NCI-H748 (cell line): ENCODE measurements at regions not wholly inside any gene's neighbourhood (a gene's known extent, or its start where the extent isn't known, plus 50 kb on each side); places are given as distances from the start of the nearest gene placed in this dataset.

Experiments used
- DNase-seq: peaks from one replicate; lab custom pipeline; 2025; ENCODE audit not compliant: unreplicated experiment; lab: John Stamatoyannopoulos, UW

DNA sequence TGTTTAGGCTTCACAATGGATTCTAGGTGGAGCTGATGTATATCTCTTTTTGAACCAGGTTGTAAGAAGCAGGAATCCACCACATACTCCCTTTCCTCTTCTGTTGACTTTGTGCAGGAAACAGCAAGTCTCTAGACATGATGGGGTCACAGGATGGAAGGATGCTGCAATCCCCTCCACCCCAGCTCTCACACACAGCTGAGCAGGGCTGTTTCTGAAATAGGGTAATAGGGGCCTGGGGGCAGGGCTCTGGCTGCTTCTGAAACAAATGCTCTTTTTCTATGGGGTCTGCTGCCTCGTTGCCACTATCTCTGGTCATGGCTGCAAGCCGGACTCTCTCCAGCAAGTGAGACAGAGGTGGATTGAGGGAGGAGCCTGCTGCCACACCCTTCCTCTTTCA lies 148.9 kb downstream of the SOX11 start:
- DNase-seq, result no peak

DNA sequence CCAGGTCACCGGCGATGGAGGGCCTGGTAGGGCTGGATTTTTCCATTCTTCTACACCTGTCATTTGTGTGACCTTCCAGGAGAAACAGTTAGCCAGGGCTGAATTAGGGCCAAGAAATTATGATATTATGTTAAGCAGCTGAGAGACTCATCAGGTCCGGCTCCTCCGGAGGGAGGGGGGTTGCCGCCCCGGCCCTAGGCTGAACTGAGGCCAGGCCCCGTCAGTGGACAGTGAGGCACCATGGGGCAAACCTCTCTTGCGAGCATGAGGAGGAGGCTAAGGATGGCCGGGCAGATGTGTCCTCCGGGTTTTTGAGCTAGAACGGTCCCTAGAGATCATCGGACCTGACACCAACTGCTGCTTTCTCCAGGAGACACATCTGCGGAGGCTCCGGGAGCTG lies 150.1 kb downstream of the SOX11 start:
- no peak for DNase-seq

DNA sequence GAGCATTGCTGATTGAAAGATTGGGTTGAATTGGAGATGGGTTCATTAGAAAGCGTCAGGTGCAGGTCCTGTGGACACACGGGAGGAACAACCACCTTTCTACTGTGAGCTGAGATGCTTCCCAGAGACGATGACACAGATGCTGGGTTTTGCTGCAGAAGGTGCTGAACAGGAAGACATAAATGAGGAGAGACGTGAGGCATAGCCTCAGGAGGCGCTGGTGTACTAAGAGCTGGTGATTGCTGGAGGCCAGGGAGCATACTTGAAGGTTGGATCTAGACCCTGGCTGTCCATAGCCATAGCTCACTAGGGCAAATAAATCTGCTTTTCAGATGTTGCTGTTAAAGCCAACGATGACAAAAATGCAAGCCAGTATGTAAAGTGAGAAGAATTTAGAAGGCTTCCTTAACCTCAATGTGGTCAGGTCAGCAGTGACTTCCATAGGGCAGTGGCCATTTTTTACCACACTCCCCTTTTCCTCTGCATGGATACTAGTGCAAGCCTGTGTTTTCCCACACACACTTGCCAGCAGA lies 153.7 kb downstream of the SOX11 start:
- DNase-seq, result peak; percentile 10

- DNase-seq, result no peak
Measured at GRCh38 chr2:5846881-5847280, 154.7 kb downstream of the SOX11 start.

DNA sequence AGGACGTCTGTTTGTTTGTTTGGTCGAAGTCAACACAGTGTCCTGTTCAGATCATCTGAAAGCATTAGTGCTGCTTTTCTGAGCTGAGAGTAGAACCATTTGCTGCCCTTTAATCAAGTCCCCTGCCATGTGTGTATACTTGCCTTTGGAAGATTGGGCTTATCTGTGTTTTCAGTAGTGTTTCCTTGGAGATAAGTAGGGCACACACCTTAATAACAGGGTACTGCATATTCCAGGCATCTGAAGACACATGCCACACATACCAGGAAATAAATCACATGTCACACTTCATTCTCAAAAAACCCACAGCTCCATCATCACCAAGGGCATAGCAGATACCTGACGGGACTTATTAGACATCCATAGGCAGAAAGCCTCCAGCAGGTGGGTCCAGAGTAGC lies 157.4 kb downstream of the SOX11 start:
- DNase-seq, result no peak

GRCh38 chr2:5851410-5851809 lies 159.2 kb downstream of the SOX11 start:
- no peak for DNase-seq

DNA sequence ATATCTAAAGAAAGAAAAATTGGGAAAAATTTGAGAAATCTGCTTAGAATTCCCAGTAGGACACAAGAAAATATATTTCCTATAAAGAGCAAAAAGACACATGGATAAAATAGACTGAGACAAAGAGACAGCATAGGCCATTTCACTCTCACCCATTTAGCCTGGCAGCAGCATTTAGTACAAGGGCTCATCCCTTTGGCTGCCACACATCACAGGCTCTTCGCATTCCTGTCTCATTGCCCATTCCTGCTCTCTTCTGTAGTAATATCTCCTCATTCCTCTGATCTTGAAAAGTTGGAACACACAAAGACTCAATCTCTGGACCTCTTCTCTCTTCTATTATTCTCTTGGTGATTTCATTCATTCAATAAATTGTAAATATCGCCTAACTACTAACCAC lies 162.6 kb downstream of the SOX11 start:
- no peak for DNase-seq

- DNase-seq, result no peak
Measured at GRCh38 chr2:5867056-5867455, 174.9 kb downstream of the SOX11 start.

DNA sequence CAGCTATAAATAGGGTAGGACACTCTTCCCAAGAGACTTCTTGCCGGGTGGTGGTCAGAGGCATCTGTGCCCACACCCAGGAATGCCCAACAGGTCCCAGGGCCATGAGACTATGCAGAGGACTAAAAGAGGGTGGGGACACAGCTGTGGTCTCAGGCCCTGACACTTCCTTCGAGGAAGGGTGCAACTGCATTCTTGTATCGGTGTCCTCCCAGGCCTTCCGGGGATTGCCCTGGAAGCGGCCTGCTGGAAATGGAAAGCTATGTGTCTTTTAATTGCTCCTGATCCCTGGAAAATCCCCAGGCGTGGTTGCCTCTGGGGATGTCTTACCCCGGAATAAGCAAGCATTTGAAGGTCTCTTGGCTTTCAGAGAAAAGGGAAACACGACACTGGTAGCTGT lies 176.7 kb downstream of the SOX11 start:
- DNase-seq, result no peak

- DNase-seq, result no peak
Measured at GRCh38 chr2:5869936-5870335, 177.8 kb downstream of the SOX11 start.

DNA sequence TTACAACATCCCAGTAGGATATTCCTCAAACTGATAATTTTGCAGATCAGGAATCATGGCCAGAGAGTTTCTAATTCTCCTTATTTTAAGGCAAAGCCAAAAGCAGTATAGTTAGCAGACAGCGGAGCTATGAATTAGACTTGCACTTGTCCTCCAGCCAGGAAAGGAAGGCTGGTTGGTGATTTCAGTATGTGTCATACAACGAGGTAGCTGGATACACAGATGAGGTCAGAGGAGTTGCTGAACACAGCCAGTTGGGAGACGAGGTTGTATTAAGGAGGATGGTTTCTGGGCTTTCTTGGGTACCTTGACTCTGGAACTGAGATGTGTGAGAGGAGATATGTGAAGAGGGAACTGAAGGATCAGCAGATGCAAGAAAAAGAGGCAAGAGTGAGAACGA lies 185.2 kb downstream of the SOX11 start:
- DNase-seq, result no peak

- DNase-seq, result no peak
Measured at GRCh38 chr2:5885451-5886173, 193.4 kb downstream of the SOX11 start.

DNA sequence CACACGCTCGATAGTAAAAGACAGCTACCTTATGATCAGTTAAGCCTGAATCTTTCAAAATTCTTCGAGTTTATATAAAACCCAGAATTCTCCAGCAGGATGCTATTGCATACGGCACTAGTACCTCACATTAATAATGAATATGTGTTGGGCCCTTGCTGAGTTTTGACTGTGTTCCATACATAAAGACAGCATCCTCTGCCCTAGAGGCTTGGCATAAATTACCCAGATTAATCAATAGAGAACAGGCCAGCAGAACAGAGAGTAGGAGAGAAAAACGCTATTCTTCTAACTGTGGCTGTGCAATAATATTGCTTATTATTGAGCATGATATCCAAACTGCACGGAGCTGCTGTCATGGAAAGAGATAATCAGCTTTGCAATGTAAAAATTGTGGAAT lies 194.3 kb downstream of the SOX11 start:
- no peak for DNase-seq

DNA sequence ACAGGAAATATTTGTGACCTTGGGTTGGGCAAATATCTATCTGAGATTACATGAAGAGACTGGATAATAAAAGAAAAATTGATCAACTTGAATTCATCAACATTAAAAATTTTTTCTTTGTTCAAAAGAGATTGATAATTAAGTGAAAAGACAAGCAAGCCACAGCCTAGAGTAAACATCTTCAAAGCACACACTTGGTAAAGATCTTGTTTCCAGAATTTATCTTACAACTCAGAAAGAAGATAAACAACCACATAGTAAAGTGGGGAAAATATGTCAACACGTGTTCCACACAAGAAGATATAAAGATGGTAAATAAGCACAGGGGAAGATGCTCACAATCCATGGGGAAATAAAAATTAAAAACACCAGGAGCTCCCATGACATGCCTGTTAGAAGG lies 195.9 kb downstream of the SOX11 start:
- no peak for DNase-seq

GRCh38 chr2:5889519-5889918 lies 197.3 kb downstream of the SOX11 start:
- no peak for DNase-seq

DNA sequence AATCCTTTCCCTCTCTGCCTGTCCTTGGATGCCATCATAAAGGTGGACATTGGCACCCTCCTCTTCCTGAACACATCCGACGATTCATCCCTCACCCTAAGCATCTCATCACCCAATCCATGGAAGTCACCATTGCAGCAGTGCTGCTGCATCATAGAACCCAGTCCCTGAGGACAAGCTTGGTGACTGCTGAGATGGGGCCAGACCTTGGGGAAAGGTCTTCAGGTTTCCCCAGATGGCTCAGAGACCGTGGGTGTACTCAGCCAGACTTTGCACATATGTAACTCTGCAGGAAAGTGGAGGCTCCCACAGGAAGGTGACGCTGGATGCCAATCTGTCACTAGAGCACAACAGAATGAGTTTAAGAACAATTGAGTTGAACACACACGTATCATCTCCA lies 202.2 kb downstream of the SOX11 start:
- DNase-seq, result no peak

- no peak for DNase-seq
Measured at GRCh38 chr2:5895284-5895683, 203.1 kb downstream of the SOX11 start.

GRCh38 chr2:5897249-5897648 lies 205.1 kb downstream of the SOX11 start:
- no peak for DNase-seq

DNA sequence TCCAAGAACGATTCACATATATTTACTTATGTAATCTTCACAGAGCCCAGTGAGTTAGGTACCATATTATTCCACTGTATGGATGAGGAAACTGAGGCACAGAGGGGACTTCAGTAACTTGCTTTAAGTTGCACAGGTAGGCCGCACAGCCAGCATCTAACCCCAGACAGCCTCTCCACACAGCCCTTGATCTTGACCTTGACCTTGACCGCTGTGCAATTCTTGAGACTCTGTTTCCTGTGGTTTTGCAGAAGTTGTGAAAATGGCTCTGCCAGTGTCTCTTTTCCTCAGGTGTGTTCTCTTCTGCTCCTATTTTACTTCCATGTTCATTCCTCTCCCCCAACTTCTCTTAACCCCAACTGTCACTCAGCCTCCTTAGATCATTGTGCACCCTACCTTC lies 206.5 kb downstream of the SOX11 start:
- DNase-seq, result no peak

GRCh38 chr2:5905661-5906060 lies 213.5 kb downstream of the SOX11 start:
- DNase-seq, result no peak

DNA sequence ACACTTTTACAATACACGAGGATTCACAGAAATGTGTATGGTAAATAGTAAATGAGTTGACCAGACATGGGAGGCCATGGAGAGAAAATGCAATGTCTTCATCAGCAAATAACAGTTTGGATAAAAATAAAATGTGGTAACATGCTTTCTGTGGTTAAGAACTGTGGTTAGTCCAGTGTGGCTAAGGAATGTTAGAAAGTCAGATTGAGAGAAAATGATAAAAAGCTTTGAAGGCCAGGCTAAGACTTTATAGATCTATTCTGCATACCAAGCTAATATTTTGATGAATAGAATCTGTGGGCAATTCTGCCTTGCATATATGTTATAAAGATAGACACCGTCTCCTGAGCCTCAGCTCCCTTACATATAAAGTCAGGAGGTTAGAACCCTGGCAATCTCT lies 215.9 kb downstream of the SOX11 start:
- no peak for DNase-seq

DNA sequence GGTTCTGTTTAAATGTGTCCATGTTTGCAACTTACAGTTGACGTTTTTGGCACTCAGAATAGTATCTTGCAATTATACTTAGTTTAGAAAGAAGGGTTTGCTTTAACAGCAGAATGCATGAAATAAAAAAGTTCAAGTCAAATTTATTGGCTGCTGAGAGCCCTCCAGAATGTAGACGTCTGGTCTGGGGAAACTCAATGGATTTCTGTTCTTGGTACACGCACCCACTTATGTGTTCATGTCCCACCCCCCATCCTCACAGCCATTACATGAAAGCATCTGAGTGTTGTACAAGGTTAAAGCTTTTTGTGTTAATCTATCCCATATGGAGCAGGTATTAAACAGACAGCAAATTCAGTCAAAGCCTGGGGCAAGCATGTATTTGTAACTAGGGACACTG lies 219.5 kb downstream of the SOX11 start:
- no peak for DNase-seq

DNA sequence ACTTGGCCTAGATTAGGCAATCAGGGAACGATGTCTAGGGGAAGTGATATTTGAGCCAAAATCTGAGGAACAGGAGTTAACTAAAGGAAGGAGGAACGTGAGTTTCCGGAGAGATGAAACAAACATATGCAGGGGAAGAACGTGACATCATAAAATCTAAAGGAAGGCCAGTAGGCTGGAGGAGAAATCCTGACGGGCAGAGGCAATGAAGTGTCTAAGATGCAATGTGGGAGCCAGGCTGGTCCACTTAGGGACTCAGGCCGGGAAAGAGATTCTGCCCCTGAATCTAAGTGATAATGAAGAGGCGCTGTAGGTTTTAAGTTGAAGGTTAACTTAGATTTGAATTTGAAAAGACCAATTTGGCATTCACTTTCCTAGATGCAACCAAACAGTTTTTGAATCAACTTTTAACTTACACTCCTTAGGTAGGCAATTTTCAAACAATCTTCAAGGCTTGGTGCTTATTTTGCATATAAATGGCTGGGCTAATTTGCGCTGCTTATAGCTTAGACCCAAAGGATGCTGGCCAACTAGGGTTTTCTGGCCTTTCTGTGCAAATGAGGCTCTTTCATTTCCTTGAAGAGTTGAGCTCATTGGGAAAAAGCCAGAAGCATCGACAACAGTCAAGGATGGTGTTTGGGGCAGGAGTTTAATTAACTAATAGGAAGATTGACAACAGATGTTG lies 221.7 kb downstream of the SOX11 start:
- DNase-seq, result no peak
